HEK293 (cell line): ENCODE measurements at regions not wholly inside any gene's neighbourhood (a gene's known extent, or its start where the extent isn't known, plus 50 kb on each side); places are given as distances from the start of the nearest gene placed in this dataset.

Source experiments
- GLI4 ChIP-seq: fragments of 450-650 bp; formaldehyde crosslinking; IDR thresholded peaks from 2 replicates; pipeline ENCODE4 v1.5.1; 2016; ENCODE audit warnings: missing biosample characterization, missing genetic modification characterization
- KLF1 ChIP-seq: fragments of 450-650 bp; formaldehyde crosslinking; IDR thresholded peaks from 2 replicates; pipeline ENCODE4 v1.5.1; 2016; ENCODE audit warnings: missing biosample characterization, missing genetic modification characterization
- KLF10 ChIP-seq: fragments of 450-650 bp; IDR thresholded peaks from 2 replicates; pipeline ENCODE4 v1.5.1; 2018; ENCODE audit warnings: missing biosample characterization, mild to moderate bottlenecking, missing genetic modification characterization
- ZFP41 ChIP-seq: fragments of 450-650 bp; formaldehyde crosslinking; IDR thresholded peaks from 2 replicates; pipeline ENCODE4 v1.5.1; 2016; ENCODE audit warnings: missing biosample characterization, missing genetic modification characterization, borderline replicate concordance
- ZNF121 ChIP-seq: fragments of 450-650 bp; formaldehyde crosslinking; IDR thresholded peaks from 2 replicates; pipeline ENCODE4 v1.5.1; 2016; ENCODE audit warnings: missing biosample characterization, missing genetic modification characterization
- ZNF16 ChIP-seq: fragments of 450-650 bp; formaldehyde crosslinking; IDR thresholded peaks from 2 replicates; pipeline ENCODE4 v1.5.1; 2016; ENCODE audit warnings: low read depth, missing biosample characterization, missing genetic modification characterization
- ZNF335 ChIP-seq: fragments of 450-650 bp; formaldehyde crosslinking; conservative IDR thresholded peaks from 2 replicates; pipeline ENCODE4 v1.5.1; 2016; ENCODE audit warnings: missing biosample characterization, missing genetic modification characterization
- ZNF350 ChIP-seq: fragments of 450-650 bp; formaldehyde crosslinking; IDR thresholded peaks from 2 replicates; pipeline ENCODE4 v1.5.0; 2017; ENCODE audit warnings: missing biosample characterization, mild to moderate bottlenecking, missing genetic modification characterization
- ZNF629 ChIP-seq: fragments of 450-650 bp; formaldehyde crosslinking; IDR thresholded peaks from 2 replicates; pipeline ENCODE4 v1.5.1; 2017; ENCODE audit warnings: missing biosample characterization, missing genetic modification characterization
- TF ChIP-seq, protein P1 (sequence below): sonication (generic); formaldehyde crosslinking; IDR thresholded peaks from 2 replicates; pipeline ENCODE4 v1.8.1; 2022; ENCODE audit warnings: mild to moderate bottlenecking, moderate library complexity, missing genetic modification reagents
- TF ChIP-seq, protein P2 (sequence below): fragments of 450-650 bp; formaldehyde crosslinking; IDR thresholded peaks from 2 replicates; pipeline ENCODE4 v1.5.1; 2016; ENCODE audit warnings: missing biosample characterization, missing genetic modification characterization
- TF ChIP-seq, protein P3 (sequence below): fragments of 450-650 bp; formaldehyde crosslinking; IDR thresholded peaks from 2 replicates; pipeline ENCODE4 v1.5.1; 2016; ENCODE audit warnings: missing biosample characterization, missing genetic modification characterization
- TF ChIP-seq, protein P4 (sequence below): fragments of 450-650 bp; formaldehyde crosslinking; IDR thresholded peaks from 2 replicates; pipeline ENCODE4 v1.5.1; 2017; ENCODE audit warnings: missing biosample characterization, missing genetic modification characterization
- TF ChIP-seq, protein P5 (sequence below): fragments of 450-650 bp; formaldehyde crosslinking; IDR thresholded peaks from 2 replicates; pipeline ENCODE4 v1.5.1; 2016; ENCODE audit warnings: missing biosample characterization, missing genetic modification characterization

DNA sequence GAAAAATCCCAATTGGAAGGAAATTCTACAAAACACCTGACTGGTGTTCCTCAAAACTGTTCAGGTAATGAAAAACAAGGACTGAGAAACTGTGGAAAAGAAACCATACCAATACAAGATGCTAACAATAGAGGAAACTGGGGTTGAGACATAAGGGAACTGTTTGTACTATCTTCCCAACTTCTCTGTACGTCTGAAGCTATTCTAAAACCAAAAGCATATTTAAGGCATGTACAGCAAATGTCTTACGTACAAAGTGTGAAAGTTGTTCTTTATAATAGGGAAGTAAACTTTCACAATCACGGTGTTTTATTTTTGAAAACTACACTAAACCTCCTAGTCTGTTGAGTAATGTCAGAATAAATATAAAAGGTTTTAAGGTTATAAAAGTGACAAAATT, 776.1 kb upstream of the RAB6C start:
- TF ChIP-seq KLF10 (no peak), GLI4 (tag by site-specific recombination) (no peak), ZNF629 (tag by site-specific recombination) (no peak), ZFP41 (tag by site-specific recombination) (no peak), KLF1 (tag by site-specific recombination) (no peak), ZNF16 (no peak), ZNF121 (tag by site-specific recombination) (no peak), ZNF335 (tag by site-specific recombination) (no peak), ZNF350 (no peak)
- TF ChIP-seq, protein P1, sequence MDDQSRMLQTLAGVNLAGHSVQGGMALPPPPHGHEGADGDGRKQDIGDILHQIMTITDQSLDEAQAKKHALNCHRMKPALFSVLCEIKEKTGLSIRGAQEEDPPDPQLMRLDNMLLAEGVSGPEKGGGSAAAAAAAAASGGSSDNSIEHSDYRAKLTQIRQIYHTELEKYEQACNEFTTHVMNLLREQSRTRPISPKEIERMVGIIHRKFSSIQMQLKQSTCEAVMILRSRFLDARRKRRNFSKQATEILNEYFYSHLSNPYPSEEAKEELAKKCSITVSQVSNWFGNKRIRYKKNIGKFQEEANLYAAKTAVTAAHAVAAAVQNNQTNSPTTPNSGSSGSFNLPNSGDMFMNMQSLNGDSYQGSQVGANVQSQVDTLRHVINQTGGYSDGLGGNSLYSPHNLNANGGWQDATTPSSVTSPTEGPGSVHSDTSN (CRISPR knock-in tag) = no peak
- TF ChIP-seq, protein P2, sequence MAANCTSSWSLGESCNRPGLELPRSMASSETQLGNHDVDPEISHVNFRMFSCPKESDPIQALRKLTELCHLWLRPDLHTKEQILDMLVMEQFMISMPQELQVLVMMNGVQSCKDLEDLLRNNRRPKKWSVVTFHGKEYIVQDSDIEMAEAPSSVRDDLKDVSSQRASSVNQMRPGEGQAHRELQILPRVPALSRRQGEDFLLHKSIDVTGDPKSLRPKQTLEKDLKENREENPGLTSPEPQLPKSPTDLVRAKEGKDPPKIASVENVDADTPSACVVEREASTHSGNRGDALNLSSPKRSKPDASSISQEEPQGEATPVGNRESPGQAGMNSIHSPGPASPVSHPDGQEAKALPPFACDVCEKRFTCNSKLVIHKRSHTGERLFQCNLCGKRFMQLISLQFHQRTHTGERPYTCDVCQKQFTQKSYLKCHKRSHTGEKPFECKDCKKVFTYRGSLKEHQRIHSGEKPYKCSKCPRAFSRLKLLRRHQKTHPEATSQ = no peak
- TF ChIP-seq, protein P3, sequence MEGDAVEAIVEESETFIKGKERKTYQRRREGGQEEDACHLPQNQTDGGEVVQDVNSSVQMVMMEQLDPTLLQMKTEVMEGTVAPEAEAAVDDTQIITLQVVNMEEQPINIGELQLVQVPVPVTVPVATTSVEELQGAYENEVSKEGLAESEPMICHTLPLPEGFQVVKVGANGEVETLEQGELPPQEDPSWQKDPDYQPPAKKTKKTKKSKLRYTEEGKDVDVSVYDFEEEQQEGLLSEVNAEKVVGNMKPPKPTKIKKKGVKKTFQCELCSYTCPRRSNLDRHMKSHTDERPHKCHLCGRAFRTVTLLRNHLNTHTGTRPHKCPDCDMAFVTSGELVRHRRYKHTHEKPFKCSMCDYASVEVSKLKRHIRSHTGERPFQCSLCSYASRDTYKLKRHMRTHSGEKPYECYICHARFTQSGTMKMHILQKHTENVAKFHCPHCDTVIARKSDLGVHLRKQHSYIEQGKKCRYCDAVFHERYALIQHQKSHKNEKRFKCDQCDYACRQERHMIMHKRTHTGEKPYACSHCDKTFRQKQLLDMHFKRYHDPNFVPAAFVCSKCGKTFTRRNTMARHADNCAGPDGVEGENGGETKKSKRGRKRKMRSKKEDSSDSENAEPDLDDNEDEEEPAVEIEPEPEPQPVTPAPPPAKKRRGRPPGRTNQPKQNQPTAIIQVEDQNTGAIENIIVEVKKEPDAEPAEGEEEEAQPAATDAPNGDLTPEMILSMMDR = no peak
- TF ChIP-seq, protein P4, sequence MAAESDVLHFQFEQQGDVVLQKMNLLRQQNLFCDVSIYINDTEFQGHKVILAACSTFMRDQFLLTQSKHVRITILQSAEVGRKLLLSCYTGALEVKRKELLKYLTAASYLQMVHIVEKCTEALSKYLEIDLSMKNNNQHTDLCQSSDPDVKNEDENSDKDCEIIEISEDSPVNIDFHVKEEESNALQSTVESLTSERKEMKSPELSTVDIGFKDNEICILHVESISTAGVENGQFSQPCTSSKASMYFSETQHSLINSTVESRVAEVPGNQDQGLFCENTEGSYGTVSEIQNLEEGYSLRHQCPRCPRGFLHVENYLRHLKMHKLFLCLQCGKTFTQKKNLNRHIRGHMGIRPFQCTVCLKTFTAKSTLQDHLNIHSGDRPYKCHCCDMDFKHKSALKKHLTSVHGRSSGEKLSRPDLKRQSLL = no peak
- TF ChIP-seq, protein P5, sequence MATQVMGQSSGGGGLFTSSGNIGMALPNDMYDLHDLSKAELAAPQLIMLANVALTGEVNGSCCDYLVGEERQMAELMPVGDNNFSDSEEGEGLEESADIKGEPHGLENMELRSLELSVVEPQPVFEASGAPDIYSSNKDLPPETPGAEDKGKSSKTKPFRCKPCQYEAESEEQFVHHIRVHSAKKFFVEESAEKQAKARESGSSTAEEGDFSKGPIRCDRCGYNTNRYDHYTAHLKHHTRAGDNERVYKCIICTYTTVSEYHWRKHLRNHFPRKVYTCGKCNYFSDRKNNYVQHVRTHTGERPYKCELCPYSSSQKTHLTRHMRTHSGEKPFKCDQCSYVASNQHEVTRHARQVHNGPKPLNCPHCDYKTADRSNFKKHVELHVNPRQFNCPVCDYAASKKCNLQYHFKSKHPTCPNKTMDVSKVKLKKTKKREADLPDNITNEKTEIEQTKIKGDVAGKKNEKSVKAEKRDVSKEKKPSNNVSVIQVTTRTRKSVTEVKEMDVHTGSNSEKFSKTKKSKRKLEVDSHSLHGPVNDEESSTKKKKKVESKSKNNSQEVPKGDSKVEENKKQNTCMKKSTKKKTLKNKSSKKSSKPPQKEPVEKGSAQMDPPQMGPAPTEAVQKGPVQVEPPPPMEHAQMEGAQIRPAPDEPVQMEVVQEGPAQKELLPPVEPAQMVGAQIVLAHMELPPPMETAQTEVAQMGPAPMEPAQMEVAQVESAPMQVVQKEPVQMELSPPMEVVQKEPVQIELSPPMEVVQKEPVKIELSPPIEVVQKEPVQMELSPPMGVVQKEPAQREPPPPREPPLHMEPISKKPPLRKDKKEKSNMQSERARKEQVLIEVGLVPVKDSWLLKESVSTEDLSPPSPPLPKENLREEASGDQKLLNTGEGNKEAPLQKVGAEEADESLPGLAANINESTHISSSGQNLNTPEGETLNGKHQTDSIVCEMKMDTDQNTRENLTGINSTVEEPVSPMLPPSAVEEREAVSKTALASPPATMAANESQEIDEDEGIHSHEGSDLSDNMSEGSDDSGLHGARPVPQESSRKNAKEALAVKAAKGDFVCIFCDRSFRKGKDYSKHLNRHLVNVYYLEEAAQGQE (tag by site-specific recombination) = no peak
